HG02981 (cell line): ENCODE measurements at regions not wholly inside any gene's neighbourhood (a gene's known extent, or its start where the extent isn't known, plus 50 kb on each side); places are given as distances from the start of the nearest gene placed in this dataset.
"Not testable (repeated sequence)": the region's sequence is repeated elsewhere in the genome, so short reads cannot be mapped to it uniquely, and the experiment has no call there.

Source experiments
- ATAC-seq: cut with Tn5 transposase; IDR thresholded peaks from one replicate; pipeline ENCODE4 v1.9.1; 2021; ENCODE audit warnings: mild to moderate bottlenecking, moderate library complexity; ENCODE audit not compliant: unreplicated experiment

DNA sequence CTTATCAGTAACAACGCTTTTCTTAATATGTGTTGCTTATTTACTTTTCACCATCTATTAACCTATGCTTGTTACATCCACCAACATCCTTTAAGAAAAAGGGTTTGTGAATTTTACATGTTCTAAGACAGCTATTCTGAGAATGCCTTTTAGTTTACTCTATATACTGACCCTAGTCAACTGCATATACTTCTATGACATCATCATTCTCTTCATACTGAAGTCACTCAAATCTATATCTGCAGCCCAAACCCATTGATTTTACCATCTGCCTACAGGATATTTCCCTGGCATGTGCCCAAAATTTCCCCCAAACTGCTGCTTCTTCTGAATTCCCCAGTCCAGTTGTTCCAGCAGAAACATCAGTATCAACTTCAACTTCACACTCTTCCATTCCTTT, 94.6 kb upstream of the FAM204A start:
- no peak for ATAC-seq

DNA sequence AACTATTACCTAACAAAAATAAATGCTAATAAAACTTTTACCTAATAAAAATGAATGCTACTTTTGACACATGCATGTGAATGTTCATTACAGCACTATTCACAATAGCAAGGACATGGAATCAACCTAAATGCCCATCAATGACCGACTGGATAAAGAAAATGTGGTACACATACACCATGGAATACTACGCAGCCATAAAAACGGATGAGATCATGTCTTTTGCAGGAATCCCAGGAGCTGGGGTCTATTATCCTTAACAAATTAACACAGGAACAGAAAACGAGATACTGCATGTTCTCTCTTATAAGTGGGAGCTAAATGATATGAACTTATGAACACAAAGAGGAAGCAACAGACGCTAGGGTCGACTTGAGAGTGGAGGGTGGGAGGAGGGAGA, 88.1 kb upstream of the FAM204A start:
- ATAC-seq, result no peak

DNA sequence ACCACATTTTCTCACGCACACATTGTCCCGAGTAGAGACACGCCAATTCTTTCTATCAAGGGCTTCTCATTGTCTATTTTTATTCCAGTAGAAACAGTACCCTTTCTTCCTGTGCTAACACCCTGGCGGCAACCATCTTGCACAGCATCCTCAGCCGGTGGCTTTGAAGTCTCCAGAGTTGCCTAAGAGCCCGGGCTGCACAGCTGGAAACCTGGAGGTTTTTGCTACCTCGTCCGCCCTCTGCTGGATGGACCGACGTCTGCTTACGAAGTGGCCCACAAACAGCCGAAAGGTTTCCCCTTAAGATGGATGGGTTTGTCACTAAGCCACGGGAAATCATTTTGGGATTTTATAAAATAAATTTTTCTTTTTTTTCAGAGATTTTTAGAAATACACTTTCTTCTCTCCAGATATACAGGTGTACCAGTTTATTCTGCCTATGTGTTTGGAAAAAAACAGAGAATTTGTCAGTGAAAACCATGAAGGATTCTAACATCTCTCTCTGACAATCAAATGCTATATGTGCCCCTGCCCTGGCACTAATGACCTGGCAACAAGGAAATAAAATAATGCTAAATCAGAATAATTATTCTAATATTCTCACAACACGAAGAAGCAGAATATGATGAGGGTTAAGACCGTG, 81.8 kb upstream of the FAM204A start:
- ATAC-seq, result peak; percentile 96

DNA sequence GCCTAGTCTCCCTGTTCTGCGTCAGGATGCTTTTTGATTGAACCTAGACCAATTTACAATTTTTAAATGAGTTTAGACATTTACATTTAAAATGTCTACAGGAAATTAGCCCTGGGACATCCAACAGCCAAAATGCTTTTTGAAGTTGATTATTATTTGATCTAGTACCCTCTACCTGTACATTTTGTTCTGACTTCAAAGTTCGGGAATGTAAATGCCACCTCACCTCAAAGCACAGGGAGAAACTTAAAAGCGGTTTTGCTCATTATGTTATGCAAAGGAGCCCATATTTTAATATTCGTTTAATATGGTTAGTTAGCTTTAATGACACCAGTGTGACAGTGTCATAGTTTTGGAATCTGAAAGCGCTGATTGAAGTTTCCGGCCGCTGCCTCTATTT, 80.1 kb upstream of the FAM204A start:
- no peak for ATAC-seq

DNA sequence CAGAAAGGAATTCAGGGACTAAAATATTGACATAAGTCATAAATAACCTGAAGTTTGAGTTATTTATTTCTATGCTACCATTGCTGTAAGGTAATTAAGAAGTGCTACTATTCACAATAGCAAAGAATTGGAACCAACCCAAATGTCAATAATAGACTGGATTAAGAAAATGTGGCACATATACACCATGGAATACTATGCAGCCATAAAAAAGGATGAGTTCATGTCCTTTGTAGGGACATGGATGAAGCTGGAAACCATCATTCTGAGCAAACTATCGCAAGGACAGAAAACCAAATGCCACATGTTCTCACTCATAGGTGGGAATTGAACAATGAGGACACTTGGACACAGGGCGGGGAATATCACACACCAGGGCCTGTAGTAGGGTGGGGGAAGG, 77.9 kb upstream of the FAM204A start:
- ATAC-seq, result not testable (repeated sequence)

DNA sequence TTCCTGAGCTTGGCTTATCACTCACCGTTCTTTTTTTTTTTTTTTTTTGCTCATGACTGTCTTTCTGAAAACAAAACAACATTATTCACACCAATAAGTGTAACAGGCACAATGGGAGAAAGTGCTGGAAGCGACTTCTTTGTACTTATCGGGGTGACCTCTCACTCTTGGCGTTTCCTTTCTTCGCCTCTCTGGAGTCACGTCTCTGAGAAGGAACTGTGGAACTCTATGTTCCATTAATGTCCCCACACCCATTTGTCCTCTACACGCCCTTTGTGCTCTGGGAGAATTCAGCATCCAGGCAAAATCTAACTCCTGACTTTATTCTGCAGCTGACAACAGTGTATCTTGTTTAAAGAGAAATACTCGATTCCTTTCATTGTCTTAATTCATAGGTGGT, 70.8 kb upstream of the FAM204A start:
- ATAC-seq, result no peak

DNA sequence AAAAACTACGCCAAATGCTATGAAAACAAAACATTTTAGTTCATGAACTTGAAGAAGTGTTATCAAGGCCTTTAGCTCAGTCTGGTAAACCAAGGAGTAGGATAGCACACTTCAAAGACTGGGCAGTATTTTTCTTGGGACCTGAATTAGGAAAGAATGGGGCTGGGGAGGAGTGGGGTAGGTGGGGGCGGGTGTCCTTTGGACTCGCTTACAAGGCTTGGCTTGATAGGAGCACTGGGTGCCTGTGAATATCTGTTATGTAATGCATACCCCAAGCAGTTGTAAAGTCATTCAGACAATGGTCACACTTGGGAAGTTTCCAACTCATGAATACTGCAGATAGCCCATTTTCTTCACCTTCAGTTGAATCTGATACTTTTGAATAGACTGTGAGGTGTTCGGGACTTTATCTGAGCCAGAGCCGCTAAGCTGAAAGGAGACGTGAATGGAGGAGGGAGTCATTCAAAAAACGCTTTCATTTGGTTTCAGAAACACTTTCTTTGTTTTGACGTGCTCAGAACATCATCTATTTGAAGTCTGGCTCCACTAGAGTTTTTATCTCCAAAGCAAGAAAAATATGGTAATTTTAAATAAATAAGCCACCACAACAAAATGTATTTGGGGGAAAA, 70.1 kb upstream of the FAM204A start:
- ATAC-seq, result no peak

DNA sequence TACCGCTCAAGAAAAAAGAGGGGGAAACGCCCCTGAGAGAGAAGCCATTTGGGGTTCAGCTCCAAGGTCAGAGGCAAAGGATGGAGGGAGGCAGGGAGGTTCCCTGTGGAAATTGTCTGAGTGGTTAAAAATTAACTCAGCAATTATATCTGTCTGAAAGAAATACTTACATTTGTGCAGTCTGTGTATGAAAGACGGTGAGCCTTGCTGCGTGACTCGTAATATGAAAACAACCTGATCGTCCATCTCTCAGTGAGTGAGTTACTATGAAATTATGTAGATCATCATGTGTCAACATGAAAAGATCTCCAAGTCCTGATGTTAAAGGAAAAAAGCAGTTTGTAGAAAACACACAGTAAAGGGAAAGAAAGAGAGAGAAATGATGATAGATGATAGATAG, 67.2 kb upstream of the FAM204A start:
- ATAC-seq, result no peak

DNA sequence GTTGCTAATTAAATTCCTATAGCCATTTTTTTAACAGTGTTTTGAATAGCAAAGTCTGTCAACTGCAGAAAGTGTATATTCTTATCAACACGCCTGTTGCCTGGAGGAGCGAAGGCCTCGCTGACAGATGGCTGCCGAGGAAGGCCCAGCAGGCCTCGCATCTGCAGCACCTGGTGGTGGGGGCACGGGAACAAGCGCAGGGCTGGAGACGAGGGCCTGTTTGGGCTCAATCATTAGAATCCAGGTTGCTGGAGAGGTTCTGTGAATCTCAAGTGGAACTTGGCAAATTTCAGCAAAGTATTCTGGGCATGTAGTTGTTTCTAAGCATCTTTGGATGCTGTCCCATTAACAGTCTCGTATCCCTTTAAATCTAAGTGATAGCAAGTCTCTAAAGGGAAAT, 66.1 kb upstream of the FAM204A start:
- no peak for ATAC-seq

DNA sequence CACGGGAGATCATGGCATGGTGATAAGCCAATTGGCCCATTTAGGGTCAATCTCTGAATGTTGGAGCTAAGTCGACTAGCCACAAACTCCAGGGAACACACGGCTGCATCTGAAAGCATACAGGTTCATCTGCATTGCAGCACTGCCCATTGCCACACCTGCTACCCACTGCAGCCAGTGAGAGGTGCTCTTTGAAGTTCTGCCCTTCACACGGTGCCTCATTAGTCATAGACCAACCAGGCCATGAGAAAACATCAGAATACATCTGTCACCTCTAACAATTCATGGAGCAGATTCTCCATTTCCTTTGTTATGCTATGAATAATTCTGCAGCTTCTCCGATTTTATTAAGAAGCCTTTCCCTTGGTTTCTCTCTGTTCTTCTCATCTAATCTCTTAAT, 65.7 kb upstream of the FAM204A start:
- no peak for ATAC-seq

DNA sequence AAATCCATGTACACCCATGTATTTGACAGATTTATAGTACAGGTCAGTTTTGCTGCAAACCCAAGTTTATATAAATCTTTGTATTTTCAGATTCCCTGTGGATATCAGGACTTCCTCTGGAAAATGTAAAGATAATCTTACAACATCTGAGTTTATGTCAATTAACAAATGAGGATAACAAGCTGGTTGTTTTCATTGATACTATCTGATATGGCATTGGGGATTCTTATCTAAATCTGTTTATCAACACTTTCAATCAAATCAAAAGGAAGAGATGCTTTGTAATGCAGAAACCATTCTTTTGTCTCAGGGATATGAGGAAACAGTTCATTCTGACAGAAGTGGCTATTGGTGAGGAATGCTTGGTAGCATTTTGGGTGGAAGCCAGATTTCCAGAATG, 64.9 kb upstream of the FAM204A start:
- ATAC-seq, result no peak

DNA sequence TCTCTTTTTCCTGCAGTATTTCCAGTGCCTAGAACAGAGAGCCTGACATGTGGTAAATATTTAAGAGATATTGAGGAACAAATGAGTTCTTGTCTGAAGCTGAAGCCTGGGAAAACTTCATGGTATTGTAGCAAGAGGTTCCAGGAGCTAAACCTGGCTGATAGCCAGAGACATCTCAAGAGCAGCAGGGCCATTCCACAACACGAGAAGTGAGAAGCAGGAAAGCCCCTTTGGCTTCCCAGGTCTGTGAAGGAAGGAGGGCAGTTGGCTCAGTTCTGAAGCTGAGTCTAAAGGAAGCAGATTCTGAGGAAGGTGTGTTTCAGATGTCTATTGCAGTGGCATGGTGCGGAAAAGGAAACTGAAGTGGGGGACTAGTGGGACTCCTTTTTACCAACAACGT, 63.8 kb upstream of the FAM204A start:
- no peak for ATAC-seq

DNA sequence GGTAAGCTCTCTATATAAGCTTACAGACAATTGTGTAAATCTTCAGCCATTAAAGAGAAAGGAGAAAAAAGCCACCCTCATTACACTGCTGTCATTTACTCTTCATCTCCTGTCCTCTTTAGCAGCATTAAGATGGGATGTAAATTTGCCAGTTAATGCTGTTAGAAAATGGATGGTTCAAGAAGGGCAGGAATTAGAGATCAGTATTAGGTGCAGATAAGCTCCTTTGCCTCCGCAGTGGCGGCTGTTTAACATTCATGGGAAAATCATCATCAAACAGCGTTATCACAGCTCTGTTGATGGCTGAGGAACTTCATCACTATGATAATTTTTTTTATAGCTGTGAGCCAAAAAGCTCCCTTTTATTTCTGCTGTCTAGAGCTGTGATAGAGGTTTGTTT, 61.8 kb upstream of the FAM204A start:
- no peak for ATAC-seq

DNA sequence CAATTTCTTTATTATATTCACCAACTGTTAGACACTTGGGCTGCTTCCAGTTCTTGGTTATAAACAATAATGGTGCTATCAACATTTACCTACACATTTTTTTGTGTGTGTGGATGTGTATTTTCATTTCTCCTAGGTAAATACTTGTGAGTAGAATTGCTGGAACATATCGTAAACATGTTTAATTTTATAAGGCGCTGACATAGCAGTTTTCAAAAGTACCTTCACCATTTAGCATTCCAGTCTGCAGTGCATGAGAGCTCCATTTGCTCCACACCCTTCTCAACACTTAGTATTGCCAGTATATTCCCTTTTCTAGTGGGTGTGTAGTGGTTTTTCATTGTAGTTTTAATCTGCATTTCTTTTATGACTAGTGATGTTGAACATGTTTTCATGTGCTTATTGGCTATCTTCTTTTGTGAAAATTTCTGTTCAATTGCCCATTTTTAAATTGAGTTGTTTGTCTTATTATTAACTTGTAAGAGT, 59.6 kb upstream of the FAM204A start:
- ATAC-seq, result no peak

DNA sequence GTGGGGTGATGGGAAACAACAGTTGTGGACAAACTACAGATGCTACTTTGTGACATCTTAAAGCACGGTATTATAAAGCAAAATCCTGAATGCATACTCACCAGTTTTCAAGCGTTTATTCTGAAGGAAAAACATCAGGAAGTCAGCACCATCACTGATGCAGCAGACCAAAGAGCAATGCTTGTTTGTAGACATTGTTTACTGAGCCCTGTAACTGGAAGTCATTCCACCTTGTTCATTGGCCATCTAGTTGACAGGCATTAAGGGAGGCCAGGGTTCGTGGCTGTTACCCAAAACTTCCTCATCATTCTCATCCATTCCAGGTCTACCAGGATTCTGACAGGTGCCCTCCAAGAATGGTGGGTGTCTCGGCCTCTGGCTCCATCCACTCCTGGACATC, 55.3 kb upstream of the FAM204A start:
- no peak for ATAC-seq

DNA sequence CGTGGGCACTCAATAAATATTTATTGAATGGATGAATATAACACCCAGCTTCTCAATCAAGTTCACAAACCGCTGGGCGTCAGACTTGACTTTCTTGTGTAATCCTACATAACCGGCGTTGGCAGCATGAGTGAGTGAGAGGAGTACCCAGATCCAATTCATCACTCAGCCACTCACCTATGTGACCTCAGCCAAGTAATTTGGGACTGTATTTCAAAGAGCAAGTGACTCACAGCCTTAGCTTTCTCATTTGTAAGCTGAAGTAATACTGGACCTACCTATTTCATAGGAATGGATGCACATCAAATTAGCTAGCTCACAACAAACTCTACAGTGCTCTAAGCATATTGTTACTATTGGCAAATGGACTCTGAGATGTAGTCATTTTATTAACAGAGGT, 53.8 kb upstream of the FAM204A start:
- ATAC-seq, result no peak

DNA sequence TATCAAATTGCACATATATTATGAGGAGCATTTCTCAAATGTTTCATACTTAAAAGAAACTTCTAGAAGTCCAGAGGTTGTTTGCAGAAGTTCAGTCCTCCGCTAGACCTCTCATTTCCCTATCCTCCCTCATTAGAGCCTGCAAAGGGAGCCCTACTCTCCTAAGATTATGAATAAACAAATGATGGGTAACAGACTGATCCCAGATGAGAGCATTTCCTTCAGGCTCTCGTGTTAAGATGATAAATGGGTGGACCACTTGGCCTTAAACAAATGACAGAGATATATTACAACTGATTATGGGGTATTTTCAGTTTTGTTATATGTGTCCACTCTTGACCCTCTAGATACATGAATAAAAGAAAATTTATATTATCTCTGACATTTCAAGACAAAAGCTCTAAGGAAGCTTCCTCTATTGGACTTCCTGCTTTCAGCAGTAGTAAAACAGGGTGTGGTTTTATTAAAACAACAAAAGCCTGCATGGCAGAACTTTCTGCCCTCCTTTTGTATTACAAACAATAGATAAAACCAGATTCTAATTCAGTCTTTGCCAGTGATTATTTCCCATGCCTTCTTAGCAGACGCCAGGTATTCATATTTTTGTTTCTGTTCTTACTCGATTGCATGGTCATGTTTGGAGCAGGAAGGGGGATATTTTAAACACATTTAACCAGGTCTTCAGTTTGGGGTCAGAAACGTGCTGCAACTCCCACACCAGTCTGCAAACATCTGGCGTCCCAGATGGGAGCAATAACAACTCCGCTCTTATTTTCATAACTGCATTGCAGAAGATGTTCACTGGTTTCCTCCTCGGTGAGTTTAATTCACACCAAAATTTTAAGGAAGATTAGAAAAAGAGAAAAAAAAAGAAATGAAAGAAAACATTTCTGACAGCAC, 52.4 kb upstream of the FAM204A start:
- no peak for ATAC-seq

DNA sequence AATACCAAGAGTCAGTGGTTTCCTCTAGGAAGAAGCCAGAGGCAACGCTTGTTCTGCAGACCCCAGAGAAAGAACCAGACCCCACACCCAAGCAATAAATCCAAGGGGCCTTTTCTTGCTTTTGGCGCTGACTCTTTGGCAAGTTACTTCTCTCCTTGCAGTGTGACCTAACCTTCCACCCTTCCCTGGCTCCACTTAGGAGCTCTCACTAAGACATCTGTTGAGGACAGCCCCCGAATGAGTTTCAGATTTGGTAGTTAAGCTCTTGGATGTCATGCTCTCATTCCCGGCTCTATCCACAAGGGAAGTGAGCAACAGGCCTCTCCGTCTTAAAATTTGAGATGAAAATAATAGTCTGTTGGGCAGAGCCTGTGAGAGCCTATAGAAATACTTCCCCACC, 50.6 kb upstream of the FAM204A start:
- no peak for ATAC-seq
